K562 (cell line): ENCODE measurements at regions not wholly inside any gene's neighbourhood (a gene's known extent, or its start where the extent isn't known, plus 50 kb on each side); places are given as distances from the start of the nearest gene placed in this dataset.

ENCODE experiments used
- ATAC-seq: fragments of 200-7000 bp; cut with Tn5 transposase; 3 replicates; pipeline ENCODE4 v1.9.1; 2020; ENCODE audit warnings: moderate library complexity
- BruUV-seq: library from RNA; stranded (reverse); fragments of 400-500 nt; replicated peaks from 2 replicates; lab custom pipeline; 2021; lab: Mats Ljungman, UMichigan
- CTCF ChIA-PET: fragments of 300-600 bp; formaldehyde crosslinking; extraction: SDS; loops from one replicate; lab custom pipeline; 2021; ENCODE audit warnings: low intra/inter-chr PET ratio; lab: Yijun Ruan, JAX
- POLR2A ChIA-PET: fragments of 300-600, 350-650 bp; sonication (Branson Sonifier 250); formaldehyde crosslinking; extraction: SDS; loops from one replicate; lab custom pipeline; 2021; ENCODE audit warnings: antibody characterized with exemption, inconsistent platforms; lab: Yijun Ruan, JAX
- DNase-seq, 4 experiments: peaks; one replicate each; pipeline versions ENCODE4 v3.0.0 to v3.0.0-alpha.2; 2011 to 2018; ENCODE audit warnings: low spot score in 3 of 4, mixed read lengths in 3 of 4; ENCODE audit errors: extremely low read depth in 1 of 4
- FAIRE-seq: peaks from 2 replicates; lab custom pipeline; 2011; peaks lifted over from hg19 to GRCh38; lab: Jason Lieb, UNC
- H2AFZ ChIP-seq: 2 replicates; pipeline ENCODE4 v1.6.0; 2011; ENCODE audit warnings: low read depth, low read length, control low read depth, inconsistent platforms
- H3K27ac ChIP-seq: fragments of 200-600 bp; 3 replicates; pipeline ENCODE4 v1.8.0; 2011; ENCODE audit warnings: low read depth, mild to moderate bottlenecking, control low read depth, inconsistent platforms, low read length, moderate library complexity, mixed read lengths; ENCODE audit errors: extremely low read depth
- H3K27me3 ChIP-seq, 2 experiments: fragments of 300-600 bp in 1 of 2; 2 replicates in 1 of 2; 3 replicates in 1 of 2; pipeline versions ENCODE4 v1.6.0 to v1.8.0; 2011; ENCODE audit warnings: inconsistent platforms in 2 of 2, low read length in 2 of 2, mild to moderate bottlenecking in 1 of 2, mixed read lengths in 1 of 2, moderate library complexity in 1 of 2; ENCODE audit not compliant: control insufficient read depth in 2 of 2, insufficient read depth in 2 of 2
- H3K36me3 ChIP-seq: fragments of 300-600 bp; 3 replicates; pipeline ENCODE4 v1.8.0; 2011; ENCODE audit warnings: mild to moderate bottlenecking, low read length, inconsistent platforms; ENCODE audit not compliant: control insufficient read depth, insufficient read depth
- H3K4me1 ChIP-seq, 2 experiments: fragments of 200-600 bp in 1 of 2; replicated peaks in 1 of 2; 2 replicates in 1 of 2; 3 replicates in 1 of 2; pipeline versions ENCODE4 v1.5.1 to v1.8.0; 2011; ENCODE audit warnings: inconsistent platforms in 2 of 2, low read length in 2 of 2, mild to moderate bottlenecking in 1 of 2, mixed read lengths in 1 of 2, moderate library complexity in 1 of 2; ENCODE audit not compliant: control insufficient read depth in 2 of 2, insufficient read depth in 2 of 2
- H3K4me2 ChIP-seq: 2 replicates; pipeline ENCODE4 v1.6.1; 2011; ENCODE audit warnings: low read length, control low read depth, inconsistent platforms, mixed read lengths; ENCODE audit not compliant: insufficient read depth
- H3K4me3 ChIP-seq: fragments of 200-600 bp; sonication (generic), shearing (Covaris generic); 2 replicates; pipeline ENCODE4 v1.5.1; 2016; ENCODE audit warnings: control low read depth, inconsistent platforms
- H3K79me2 ChIP-seq: fragments of 200-600 bp; 3 replicates; pipeline ENCODE4 v1.8.0; 2011; ENCODE audit warnings: low read length, inconsistent platforms; ENCODE audit not compliant: control insufficient read depth, insufficient read depth
- H3K9ac ChIP-seq, 2 experiments: 2 replicates each; pipeline versions ENCODE4 v1.6.0 to v1.6.1; 2011; ENCODE audit warnings: low read depth in 2 of 2, low read length in 2 of 2, control low read depth in 1 of 2, inconsistent platforms in 1 of 2, mild to moderate bottlenecking in 1 of 2, mixed read lengths in 1 of 2; ENCODE audit not compliant: insufficient read depth in 1 of 2
- H3K9me1 ChIP-seq: one replicate; pipeline ENCODE4 v1.6.0; 2011; ENCODE audit warnings: inconsistent platforms, mild to moderate bottlenecking, low read length, moderate library complexity; ENCODE audit not compliant: control insufficient read depth, insufficient read depth
- H3K9me3 ChIP-seq: replicated peaks from 2 replicates; pipeline ENCODE4 v1.5.1; 2011; ENCODE audit warnings: low read depth, low read length, inconsistent platforms; ENCODE audit not compliant: control insufficient read depth, insufficient read depth
- H4K20me1 ChIP-seq: replicated peaks from 2 replicates; pipeline ENCODE4 v1.6.1; 2011; ENCODE audit warnings: low read length, inconsistent platforms, mixed read lengths; ENCODE audit not compliant: control insufficient read depth, insufficient read depth
- HDAC3 ChIP-seq: fragments of 450-650 bp; IDR thresholded peaks from 2 replicates; pipeline ENCODE4 v1.6.1; 2018; ENCODE audit warnings: borderline replicate concordance, mild to moderate bottlenecking, moderate library complexity; ENCODE audit not compliant: partially characterized antibody
- KDM5B ChIP-seq: fragments of 200-600 bp; sonication (generic); IDR thresholded peaks from 2 replicates; pipeline ENCODE4 v1.6.1; 2012; ENCODE audit warnings: low read depth, mild to moderate bottlenecking, moderate library complexity, low read length, control low read depth, inconsistent platforms; ENCODE audit not compliant: insufficient replicate concordance
- MCM7 ChIP-seq, 2 experiments: fragments of 450-650 bp; IDR thresholded peaks; 2 replicates each; pipeline ENCODE4 v1.6.1; 2016 to 2018
- NR1H2 ChIP-seq: sonication (generic); formaldehyde crosslinking; IDR thresholded peaks from 2 replicates; pipeline ENCODE4 v1.4.0; 2020; ENCODE audit warnings: mild to moderate bottlenecking, missing genetic modification reagents
- SIN3A ChIP-seq, 2 experiments: fragments of 150-350 bp in 1 of 2; IDR thresholded peaks; 2 replicates each; pipeline ENCODE4 v1.6.1; 2011 to 2016; ENCODE audit warnings: borderline replicate concordance in 2 of 2, low read depth in 2 of 2, low read length in 2 of 2, mild to moderate bottlenecking in 2 of 2, moderate library complexity in 2 of 2; ENCODE audit not compliant: control insufficient read depth in 1 of 2
- WGBS: fragments of 100-300 bp; shearing (Covaris generic); methylation state at CpG from one replicate; pipeline ENCODE4 v1.1.6; 2016; ENCODE audit warnings: low coverage, mixed read lengths; ENCODE audit not compliant: insufficient coverage; ENCODE audit errors: missing lambda C conversion rate; 5-methylcytosine and 5-hydroxymethylcytosine counted together
- in situ Hi-C: fragments of 300-500 bp; cut with MboI; formaldehyde crosslinking; loops from 4 replicates; pipeline ENCODE4 v1.15.0; 2018; ENCODE audit warnings: inconsistent platforms, mixed read lengths
- intact Hi-C: fragments of 100-400 bp; cut with micrococcal nuclease; formaldehyde crosslinking; loops from 2 replicates; pipeline ENCODE4 v1.14.2; 2022

DNA sequence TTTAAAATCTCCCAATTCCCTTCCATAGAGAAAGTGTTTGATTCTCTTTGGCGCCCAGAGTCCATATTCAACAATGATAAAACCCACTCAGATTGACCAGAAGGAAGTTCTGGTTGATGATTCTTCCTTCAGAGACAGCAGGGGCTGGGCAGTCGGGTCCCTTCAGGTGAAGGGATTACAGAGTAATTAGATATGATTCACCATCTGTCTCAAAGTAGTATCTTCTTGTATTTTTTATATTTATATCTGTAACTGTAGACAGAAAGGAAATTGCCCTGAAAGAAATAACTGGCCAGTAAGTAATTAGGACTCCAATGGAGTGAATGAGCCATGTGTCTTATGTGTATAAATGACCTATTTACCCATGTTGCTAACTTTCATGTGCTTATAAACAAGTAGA is 156.0 kb downstream of the PLCE1 start (continued):
- TF ChIP-seq SIN3A (IDR thresholded peaks at IDR 0.05; ENCODE audit: borderline replicate concordance in 2 of 2, control insufficient read depth in 1 of 2, low read depth in 2 of 2, low read length in 2 of 2) (no peak), MCM7 (IDR thresholded peaks at IDR 0.05) (no peak)
- TF ChIP-seq, all 486 proteins: peak for 0

DNA sequence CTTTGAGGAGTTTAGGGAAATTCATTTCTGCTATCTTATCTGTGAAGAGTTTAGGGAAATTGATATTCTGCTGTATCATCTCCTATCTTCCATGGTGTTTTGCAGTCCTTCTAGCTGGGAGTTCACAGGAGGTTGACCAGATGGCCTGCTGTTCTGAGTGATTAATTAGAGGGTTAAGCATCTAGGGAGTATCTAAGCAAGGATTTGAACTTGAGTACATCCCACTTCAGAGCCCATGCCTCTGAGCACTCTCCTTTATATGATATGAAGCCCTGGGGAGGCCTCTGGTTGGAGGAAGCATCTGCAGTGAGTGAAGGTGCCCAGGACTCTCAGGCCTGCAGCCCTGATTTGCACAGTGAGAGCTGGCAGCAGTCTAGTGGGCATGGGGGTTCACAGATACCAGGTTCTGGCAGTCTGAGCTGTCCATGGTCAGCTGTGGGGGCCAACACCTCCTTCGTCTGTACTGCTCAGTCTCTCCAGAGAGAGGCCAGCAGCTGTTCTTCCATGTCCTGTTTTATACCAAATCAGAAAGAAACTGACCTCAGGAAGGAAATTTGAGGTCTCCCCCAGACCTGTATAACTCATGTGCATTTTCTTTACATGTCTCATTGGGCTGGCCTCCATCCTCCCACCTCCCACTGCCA is 156.9 kb downstream of the PLCE1 start:
- H3K27ac ChIP-seq = no peak overlapping the region
- H3K4me2 ChIP-seq = no peak overlapping the region
- no peak for ATAC-seq
- H3K79me2 ChIP-seq = no peaks in the 10 kb centered on the region
- H3K4me1 ChIP-seq = no peaks in the 10 kb centered on the region
- H3K36me3 ChIP-seq = no peaks in the 10 kb centered on the region
- no peaks in the 10 kb centered on the region for H3K27me3 ChIP-seq
- no peak for FAIRE-seq
- TF ChIP-seq NR1H2 = no peak
- TF ChIP-seq HDAC3 = no peak
- TF ChIP-seq KDM5B = no peak
- H3K9me1 ChIP-seq = no peaks in the 10 kb centered on the region
- H3K4me3 ChIP-seq = no peak overlapping the region
- no peak overlapping the region for H3K9ac ChIP-seq
- no peak overlapping the region for H2AFZ ChIP-seq
- H4K20me1 ChIP-seq = no peaks in the 10 kb centered on the region
- ChIA-PET POLR2A (no interaction called here), CTCF (no interaction called here)
- intact Hi-C loops (no loop called here), in situ Hi-C loops (no loop called here)
- WGBS = 0% methylated on average over 1 of the region's 1 CpG
- DNase-seq = no peak
- H3K9me3 ChIP-seq = no peaks in the 10 kb centered on the region
- BruUV-seq = no TSS peak
